HG02870 (cell line): ENCODE measurements at regions not wholly inside any gene's neighbourhood (a gene's known extent, or its start where the extent isn't known, plus 50 kb on each side); places are given as distances from the start of the nearest gene placed in this dataset.
A peak's percentile ranks its signal among the peaks of the same experiment; 100 is the strongest.
"Not testable (repeated sequence)": the region's sequence is repeated elsewhere in the genome, so short reads cannot be mapped to it uniquely, and the experiment has no call there.

Source experiments
- ATAC-seq: cut with Tn5 transposase; IDR thresholded peaks from one replicate; pipeline ENCODE4 v1.9.1; 2021; ENCODE audit warnings: mild to moderate bottlenecking, moderate library complexity; ENCODE audit not compliant: unreplicated experiment

DNA sequence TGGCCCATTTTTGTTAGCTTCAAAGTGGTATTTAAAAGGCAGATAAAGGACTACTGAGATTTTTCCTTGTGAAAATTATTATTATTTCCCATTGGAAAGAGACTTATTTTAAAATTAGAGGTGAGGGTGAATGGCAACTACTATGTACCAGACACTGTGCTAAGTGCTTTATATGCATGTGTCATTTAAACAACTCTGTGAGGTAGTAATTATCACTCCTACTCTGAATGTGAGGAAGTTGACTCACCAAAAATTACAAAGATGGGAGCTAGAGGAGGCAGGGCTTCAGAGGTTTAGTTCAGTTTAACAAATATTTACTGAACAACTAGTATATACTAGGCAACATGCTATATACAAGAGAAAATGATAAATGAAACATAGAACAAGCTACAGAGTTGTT, 78.2 kb downstream of the MSL3 start:
- no peak for ATAC-seq

DNA sequence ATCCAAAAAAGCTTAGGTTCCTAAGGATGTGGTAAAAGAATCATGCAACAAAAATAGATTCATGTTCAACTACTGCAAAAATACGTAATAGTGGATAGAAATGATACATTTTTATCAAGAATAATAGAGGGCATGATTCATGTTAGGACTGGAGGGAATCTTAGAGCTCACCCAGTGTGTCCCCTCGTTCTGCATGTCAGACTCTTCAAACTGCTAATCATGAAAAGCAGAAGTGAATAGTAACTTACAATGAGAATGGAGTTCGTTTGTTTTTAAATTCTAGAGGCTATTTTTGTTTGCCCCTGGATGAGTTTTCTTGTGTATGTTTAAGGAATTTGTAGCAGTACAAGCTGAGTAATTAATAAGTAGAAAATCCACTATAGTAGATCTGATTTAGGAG, 79.4 kb downstream of the MSL3 start:
- no peak for ATAC-seq

DNA sequence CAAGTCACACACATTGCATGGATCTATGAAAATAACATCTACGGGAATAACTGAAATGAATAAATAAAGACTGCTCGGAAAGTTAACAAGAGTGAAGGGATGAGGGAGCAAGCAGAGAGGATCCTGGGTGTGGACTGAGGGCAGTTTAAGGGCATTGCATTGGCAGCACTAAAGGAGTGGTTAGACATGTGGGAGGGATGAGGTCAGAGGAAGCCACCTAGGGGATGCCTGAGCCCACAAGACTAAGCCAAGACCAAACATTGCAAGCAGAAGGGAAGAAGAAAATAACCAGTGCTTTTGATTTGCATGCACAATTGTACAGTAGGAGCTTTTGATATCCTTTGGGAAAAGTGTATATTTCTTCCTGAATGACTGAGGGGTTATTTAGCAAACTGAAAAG, 106.1 kb downstream of the MSL3 start:
- ATAC-seq, result no peak

DNA sequence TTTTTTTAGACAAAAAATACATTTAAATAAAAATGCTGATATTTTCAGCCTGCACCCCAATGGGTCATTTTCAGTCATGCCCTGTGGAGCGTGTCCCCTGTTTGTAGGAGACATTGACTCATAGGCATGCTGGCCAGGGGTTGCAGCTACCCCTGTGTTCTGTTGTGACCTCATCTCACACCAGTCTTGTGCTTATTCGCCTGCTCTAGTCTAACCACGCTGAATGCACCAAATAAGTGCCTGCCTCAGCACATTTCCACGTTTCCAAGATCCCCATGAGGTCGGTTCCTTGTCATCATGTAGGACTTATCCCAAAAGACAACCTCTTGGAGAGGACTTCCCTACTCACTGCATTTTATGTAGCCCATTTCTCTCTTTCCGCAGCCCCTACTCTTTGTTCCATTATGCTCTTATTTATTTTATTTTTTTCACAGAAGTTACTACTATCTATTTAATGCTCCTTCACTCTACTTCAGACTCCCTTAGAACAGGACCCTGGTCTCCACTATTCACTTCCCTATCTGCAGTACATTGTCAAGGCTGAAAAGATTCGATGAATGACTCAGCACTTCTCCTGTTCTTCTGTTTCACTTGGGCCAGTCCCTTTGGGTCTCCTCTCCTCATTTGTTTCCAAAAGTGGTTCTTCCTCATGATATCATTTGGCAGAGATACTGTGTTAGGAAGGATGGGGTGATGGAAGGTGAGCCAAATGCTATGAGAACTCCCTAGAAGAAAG, 109.7 kb downstream of the MSL3 start:
- ATAC-seq, result peak; percentile 90

DNA sequence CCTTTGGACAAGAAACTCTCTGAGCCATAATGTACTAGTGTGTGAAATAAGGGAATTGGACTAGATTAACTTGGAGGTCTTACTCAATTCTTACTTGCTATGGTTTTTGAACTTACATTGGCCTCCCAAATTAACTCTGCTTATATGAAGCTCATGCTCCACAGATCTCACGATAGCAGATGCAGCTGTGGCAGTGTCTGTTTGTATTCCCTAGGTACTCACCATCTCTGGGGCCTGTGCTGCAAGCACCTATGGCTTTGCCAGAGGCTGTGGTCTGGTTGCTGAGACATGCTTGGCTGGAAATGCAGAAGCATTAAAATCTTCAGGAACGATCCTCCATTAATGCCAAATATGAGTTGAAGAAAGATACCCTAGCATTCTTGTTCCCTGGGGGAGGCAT, 112.8 kb downstream of the MSL3 start:
- no peak for ATAC-seq

DNA sequence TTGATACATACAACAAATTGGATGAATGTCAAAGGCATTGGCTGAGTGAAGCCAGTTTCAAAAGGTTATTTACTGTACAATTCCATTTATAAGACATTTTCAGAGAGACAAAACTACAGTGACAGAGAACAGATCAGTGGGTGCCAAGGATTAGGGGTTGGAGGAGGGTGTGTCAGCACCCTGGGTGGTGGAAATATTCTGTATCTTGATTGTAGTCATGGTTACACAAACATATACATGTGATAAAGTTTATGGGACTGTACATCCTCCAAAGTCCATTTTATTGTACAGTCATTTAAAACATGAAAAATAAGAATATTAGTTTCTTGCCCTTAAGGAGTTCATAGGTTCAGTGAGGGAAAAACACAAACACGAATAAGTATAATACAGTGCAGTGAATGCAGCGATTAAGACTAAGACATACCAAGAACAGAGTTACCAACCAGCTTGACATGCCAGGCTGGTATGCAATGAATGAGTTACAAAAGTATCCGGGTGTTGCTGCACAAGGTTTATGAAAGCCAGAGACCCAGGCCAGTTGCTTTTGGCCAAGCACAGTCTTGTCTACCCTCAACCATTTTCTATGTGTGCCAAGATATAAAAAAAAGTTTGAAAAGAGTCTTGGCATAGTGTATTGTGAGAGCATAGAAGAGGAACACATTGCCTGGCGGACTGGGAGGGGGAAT, 123.6 kb downstream of the MSL3 start:
- no peak for ATAC-seq

DNA sequence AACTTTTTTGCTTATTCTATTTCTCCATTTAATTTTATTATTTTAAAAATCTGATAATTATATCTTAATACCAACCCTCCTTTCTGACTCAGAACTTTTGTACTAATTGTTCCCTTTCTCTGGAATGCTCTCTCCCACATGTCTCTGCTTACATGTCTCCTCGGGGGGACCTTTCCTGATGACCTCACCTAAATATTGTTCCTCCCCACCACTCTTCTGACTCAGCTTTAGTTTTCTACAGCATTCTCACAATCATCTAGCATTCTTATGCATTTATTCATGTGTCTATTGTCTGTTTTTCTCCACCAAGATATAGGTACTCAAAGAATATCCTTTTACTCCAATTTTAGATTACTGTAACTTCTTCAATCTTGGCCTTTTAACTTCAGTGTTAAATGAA, 128.7 kb downstream of the MSL3 start:
- ATAC-seq, result no peak

DNA sequence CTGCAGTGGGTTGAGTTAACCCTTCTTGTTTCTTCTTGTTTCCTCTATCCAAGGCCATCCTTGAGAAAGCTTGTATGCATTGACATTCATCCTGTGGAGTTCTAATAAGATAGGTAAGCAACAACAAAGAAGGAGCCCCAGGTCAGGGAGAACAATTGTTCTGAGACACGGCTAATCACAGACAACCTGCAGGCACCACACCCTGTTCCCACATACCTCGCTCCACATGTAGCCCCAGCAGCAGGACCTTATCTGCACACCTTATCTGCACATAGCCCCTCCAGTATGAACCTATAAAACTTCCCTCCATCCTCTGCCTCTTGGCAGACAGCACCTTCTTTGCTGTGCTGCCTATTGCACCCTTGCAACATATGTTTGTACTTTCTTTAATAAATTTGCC, 129.1 kb downstream of the MSL3 start:
- ATAC-seq, result no peak

DNA sequence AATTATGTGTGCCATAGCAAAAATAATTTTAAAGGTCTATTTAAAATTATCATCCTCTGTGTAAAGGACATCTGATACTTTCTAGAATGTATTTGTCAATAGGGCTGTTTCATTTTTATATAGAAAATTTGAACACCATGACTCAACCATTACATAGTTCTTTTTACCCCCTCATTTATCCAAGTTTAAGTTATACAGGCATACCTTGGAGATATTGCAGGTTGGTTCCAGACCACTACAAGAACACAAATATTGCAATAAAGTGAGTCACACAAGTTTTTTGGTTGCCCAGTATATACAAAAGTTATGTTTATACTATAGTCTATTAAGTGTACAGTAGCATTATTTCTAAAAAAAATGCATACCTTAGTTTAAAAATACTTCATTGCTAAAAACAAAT, 130.4 kb downstream of the MSL3 start:
- no peak for ATAC-seq

DNA sequence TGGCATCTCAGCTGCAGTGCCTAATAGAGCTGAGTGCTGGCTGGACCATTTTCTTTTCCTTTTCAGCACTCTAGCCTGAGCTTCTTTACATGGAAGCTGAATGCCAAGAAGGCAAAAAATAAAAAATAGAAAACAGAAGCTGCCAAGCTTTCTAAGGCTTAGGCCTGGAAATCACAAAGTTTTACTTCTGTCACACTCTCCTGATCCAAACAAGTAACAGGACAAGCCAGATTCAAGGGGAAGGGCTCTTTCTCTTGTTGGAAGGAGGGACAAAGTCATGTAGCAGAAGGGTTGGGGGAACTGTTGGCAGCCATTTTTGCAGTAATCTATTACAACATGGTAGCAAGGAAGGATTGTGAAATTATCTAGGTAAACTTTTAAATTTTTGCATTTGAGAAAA, 131.8 kb downstream of the MSL3 start:
- ATAC-seq, result no peak

DNA sequence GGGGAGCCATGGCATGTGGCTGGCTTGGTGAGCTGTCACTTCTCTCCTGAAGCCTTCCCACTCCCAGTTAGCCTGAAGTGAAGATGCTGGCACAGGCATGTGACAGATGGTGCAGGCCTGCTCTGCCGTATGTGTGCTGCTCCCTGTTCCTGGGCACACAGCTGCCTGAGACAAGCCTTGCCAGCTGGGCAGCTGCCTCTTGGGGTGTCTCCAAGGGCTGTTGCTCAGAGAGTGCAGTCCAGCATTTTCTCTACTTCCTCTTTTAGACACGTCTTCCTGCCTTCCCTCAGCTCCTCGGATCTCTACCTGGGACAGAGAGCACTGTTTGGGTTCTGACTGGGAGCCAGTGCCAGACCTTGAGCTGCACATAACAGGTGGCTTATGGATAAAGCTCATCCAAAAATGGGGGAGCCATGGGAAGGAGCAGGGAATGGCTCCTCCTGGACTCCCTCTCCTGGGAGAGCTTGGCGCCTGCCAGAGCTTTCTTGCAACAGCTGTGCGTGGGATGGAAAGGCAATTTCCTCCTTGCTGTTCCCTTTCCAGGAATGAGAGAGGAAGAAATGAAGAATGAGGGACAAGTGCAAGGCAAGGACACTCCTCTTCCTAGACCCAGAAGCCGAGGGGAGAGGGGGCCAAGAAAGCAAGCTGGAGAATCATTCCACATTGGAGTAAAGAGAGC, 132.9 kb downstream of the MSL3 start:
- ATAC-seq, result no peak

DNA sequence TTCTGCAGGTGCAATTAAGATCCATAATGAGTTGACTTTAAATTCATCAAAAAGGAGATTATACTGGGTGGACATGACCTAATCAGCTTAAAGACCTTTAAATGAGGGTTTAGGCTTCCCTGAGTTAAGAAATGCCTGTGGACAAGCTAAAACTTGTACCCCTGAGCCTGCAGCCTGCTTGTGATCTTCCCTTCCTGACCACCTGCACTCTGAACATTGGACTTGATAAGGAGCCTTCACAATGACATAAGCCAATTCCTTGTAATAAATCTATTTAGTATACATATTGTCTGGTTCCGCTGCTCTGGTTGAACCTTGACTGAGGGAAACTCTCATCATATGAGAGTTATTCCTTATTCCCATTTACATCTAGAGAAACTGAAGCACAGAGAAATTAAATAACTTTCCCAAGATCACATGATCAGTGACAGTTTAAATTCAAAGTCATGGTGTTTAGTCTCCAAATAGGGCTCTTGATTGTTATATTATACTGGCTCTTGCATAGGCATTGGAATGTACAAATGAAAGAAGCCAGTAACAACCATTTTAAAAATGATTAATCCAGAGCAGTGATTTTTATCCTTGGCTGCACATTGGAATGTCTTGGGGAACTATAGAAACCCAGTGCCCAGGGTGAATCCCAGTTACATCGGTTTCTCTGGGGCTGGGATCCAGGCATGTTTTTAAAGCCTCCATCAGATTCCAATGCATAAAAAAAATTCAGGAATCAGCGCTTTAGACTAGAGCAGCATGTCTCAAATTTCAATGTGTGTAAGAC, 136.1 kb downstream of the MSL3 start:
- ATAC-seq, result no peak

DNA sequence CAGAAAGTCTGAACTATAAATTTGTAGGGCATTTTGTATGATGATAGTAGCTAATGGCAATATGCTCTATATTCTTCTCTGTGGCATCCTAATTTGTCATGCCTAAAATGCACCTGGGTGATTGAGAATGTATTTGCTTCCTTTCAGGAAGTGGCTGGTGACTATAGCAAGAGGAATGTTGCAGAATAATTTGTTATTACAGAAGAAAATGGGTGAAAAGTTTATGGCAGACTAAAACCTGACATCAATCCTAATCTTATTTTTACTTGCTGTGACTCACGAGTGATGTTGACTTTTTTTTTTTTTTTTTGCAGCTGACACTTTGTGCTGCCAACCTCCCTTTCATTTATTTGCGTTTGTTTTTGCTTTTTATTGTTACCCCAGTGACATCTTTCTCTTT, 141.1 kb downstream of the MSL3 start:
- ATAC-seq, result no peak

DNA sequence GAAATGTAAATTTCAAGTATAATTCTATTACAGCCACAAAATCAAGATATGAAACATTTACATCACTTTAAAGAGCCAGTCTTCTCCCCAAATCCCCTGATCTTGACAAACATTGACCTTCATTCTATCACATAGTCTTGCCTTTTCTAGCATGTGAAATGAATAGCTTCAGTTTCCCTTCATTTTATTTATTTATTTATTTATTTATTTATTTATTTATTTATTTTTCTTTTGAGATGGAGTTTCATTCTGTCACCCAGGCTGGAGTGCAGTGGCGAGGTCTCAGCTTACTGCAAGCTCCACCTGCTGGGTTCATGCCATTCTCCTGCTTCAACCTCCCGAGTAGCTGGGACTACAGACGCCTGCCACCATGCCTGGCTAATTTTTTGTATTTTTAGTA, 147.9 kb downstream of the MSL3 start:
- not testable (repeated sequence) for ATAC-seq

DNA sequence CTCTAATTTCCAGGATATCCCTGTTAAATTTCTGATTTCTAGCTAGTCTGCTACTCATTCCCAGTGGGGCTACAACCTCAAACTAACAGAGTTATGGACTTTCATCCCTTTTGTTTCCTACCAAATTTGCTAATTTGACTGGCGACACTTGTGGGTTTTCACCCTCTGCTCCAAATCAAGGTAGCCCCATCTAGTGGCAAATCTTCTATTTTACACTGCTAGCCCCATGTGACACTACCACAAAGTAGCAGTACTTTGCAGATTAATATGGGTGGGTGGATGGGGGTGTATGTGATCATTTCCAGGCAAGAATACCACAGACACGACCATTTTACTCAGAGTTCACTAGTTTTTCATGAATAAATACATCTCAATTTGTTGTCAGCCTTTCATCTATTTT, 150.3 kb downstream of the MSL3 start:
- ATAC-seq, result peak; percentile 89

DNA sequence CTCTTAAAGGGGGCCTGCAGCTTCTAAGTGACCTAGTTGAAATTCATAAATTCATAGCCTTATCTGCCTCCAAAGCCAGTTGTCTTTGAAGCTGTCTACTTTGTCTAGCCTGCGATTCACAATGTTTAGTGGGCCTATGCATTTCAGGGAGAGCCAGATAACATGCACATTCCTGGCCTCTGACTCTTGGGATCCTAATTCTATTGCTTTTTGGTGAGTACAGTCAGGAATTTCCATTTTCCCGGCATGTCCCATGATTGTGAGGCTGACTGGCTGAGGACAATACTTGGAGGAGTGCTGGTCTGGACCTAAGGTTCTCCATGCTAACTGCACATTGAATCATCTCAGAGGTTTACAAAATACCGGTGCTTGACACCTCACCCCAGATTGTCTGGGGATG, 155.0 kb downstream of the MSL3 start:
- ATAC-seq, result no peak

DNA sequence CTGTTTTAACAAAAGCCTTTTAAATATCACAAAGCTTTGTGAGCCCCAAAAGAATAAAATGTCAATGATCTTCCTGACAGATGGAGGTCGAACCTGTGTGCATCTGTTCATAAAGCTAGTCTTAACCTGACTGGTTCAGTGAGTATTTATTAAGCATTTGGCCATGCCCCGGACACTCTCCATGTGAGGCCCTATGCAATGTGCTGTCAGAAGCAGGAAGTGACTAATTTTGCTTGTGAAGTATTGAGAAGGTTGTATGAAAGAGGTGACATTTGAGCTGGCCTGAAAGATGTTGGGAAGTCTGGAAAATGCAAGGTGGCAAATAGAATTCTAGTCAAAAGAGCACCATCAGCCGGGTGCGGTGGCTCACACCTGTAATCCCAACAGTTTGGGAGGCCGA, 171.4 kb downstream of the MSL3 start:
- no peak for ATAC-seq

DNA sequence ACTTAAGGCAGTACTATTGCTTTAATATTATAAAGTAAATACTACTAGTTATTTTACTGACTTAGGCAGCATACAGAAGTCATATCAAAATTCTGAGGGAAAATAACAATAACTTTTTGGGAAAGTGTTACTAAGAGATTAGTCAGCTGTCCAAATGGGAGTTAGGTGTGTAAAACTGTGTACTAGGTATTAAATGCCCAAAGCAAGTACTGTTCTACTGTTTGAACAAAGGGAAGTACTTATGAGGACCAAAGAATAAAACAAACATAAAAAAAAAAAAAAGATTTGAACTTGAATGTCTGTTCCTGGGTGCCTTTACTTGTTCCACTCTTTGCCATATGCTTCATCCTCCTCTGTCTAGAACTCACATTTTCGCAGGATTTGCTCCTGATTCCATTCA, 174.4 kb downstream of the MSL3 start:
- ATAC-seq, result no peak

DNA sequence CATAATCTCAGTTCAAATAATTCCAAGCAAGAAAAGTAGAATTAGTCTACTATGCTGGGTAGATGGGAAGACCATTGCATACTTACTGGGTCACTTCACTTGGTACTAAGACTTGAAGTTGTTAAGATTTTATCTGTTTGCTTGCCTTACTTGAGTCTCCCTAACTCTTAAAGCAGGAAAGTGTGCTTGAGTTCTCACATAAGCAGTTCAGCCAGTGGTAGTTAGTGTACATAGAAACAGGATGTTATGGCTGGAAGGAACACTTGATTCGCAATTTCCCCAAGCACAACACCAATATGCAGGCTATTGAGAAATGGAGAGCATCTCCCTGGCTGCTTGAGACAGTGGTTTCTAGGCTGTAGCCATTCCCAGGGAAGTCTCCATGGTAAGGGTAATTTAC, 176.1 kb downstream of the MSL3 start:
- ATAC-seq, result no peak

DNA sequence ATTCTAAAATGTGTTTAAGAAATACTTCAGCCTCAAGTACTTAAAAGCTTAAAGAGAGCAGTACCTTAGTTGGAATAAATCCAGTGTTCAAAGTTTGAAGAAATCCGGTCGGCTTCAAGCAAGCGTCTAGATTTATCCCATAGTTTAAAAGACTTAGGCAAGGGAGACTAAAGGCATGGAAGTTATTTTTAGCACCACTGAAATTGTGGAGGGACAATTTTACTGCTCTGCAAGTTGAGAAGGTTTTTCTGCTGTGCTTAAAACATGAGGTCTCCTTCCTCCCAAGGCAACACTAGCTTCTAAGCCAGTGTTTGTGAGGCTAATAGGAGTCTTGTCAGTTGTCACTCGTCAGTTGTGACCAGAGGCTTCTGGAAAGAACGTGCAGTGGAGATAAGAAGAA, 183.5 kb downstream of the MSL3 start:
- no peak for ATAC-seq

DNA sequence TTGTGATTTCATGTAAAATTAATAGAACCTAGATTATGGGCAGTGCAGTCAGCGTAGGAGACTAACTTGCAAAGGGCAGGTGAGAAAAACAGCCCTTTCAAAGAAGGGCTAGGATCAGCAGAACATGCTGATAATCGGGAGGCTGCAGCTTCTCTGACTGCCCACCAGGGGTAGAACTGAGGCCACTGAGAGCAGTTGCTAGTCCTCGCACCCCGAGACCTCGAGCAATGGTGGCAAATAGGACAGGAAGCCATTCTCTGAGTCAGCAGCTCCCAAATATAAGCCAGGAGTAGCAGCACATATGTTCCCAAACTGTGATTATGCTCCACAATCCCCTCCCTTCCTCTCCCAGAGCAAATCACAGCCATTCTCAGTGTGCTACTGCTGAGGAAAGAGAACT, 186.5 kb downstream of the MSL3 start:
- ATAC-seq, result no peak

DNA sequence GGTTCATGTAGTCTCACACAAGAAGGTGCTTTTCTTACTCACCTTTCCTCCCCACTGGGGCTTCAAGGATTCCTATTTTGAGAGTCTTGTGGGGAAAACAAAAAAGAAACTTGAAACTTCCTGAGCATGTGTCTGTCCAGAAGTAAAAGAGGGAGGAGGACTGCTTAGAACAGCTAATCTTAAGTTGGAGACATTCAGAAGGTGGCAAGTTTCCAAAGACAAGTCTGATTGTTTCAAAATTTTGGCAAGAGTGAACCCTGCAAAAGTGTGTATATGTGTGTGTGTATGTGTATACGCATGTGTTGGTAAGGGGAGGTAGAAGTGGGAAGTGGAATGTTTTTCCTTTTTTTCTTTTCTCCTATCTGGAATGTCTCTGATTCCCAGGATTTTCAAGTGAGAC, 189.0 kb upstream of the FRMPD4 start:
- no peak for ATAC-seq
